Neuronal stem cell (in vitro differentiated cells): ENCODE measurements at regions not wholly inside any gene's neighbourhood (a gene's known extent, or its start where the extent isn't known, plus 50 kb on each side); places are given as distances from the start of the nearest gene placed in this dataset.
"Not testable (repeated sequence)": the region's sequence is repeated elsewhere in the genome, so short reads cannot be mapped to it uniquely, and the experiment has no call there.

Experiments used
- DNase-seq: peaks from one replicate; pipeline ENCODE4 v3.0.0-alpha.2; 2013; ENCODE audit warnings: low spot score
- H2AFZ ChIP-seq: one replicate; pipeline ENCODE4 v1.6.1; 2013; ENCODE audit warnings: mild to moderate bottlenecking, low read length, inconsistent platforms
- H2AK5ac ChIP-seq: 2 replicates; pipeline ENCODE4 v1.6.1; 2013; ENCODE audit warnings: low read depth, mild to moderate bottlenecking, inconsistent platforms, low read length, moderate library complexity, mixed read lengths
- H2BK120ac ChIP-seq: 2 replicates; pipeline ENCODE4 v1.6.1; 2013; ENCODE audit warnings: low read depth, mild to moderate bottlenecking, inconsistent platforms, low read length, moderate library complexity, mixed read lengths
- H2BK12ac ChIP-seq: one replicate; pipeline ENCODE4 v1.6.1; 2013; ENCODE audit warnings: low read length, inconsistent platforms
- H2BK15ac ChIP-seq: 2 replicates; pipeline ENCODE4 v1.6.1; 2013; ENCODE audit warnings: mild to moderate bottlenecking, low read length, inconsistent platforms, mixed read lengths
- H2BK5ac ChIP-seq: one replicate; pipeline ENCODE4 v1.6.1; 2013; ENCODE audit warnings: inconsistent platforms, mild to moderate bottlenecking, low read length, moderate library complexity
- H3K14ac ChIP-seq: one replicate; pipeline ENCODE4 v1.6.1; 2013; ENCODE audit warnings: low read length, inconsistent platforms
- H3K18ac ChIP-seq: 2 replicates; pipeline ENCODE4 v1.6.1; 2013; ENCODE audit warnings: low read length, inconsistent platforms
- H3K23ac ChIP-seq: 2 replicates; pipeline ENCODE4 v1.6.1; 2013; ENCODE audit warnings: low read depth, mild to moderate bottlenecking, mixed read lengths, low read length, inconsistent platforms; ENCODE audit not compliant: poor library complexity
- H3K27ac ChIP-seq: replicated peaks from 3 replicates; pipeline ENCODE4 v1.5.1; 2013; ENCODE audit warnings: low read length, inconsistent platforms
- H3K27me3 ChIP-seq, 3 experiments: 2 replicates each; pipeline ENCODE4 v1.6.1; 2013; ENCODE audit warnings: low read length in 3 of 3, mild to moderate bottlenecking in 2 of 3, inconsistent platforms in 1 of 3, low read depth in 1 of 3, mixed read lengths in 1 of 3, moderate library complexity in 1 of 3; ENCODE audit not compliant: control insufficient read depth in 3 of 3, insufficient read depth in 3 of 3
- H3K36me3 ChIP-seq, 2 donors: replicated peaks in 1 of 2; 2 replicates each; pipeline ENCODE4 v1.6.1; 2013; ENCODE audit warnings: low read length in 2 of 2; ENCODE audit not compliant: control insufficient read depth in 2 of 2, insufficient read depth in 2 of 2
- H3K4ac ChIP-seq: 2 replicates; pipeline ENCODE4 v1.6.1; 2013; ENCODE audit warnings: inconsistent platforms, mild to moderate bottlenecking, low read length, moderate library complexity
- H3K4me1 ChIP-seq, 2 donors: 1 replicate in 1 of 2; 2 replicates in 1 of 2; pipeline ENCODE4 v1.6.1; 2013; ENCODE audit warnings: low read length in 2 of 2, low read depth in 1 of 2; ENCODE audit not compliant: control insufficient read depth in 2 of 2, insufficient read depth in 1 of 2
- H3K4me2 ChIP-seq: one replicate; pipeline ENCODE4 v1.6.1; 2013; ENCODE audit warnings: mild to moderate bottlenecking, low read length, inconsistent platforms; ENCODE audit not compliant: insufficient read depth, poor library complexity, severe bottlenecking
- H3K4me3 ChIP-seq, 2 donors: 2 replicates each; pipeline ENCODE4 v1.5.1; 2013; ENCODE audit warnings: low read length in 2 of 2, mild to moderate bottlenecking in 2 of 2, inconsistent platforms in 1 of 2, moderate library complexity in 1 of 2
- H3K79me1 ChIP-seq: one replicate; pipeline ENCODE4 v1.6.1; 2013; ENCODE audit warnings: low read depth, mild to moderate bottlenecking, inconsistent platforms, low read length, moderate library complexity
- H3K9ac ChIP-seq: one replicate; pipeline ENCODE4 v1.6.1; 2013; ENCODE audit warnings: mild to moderate bottlenecking, low read depth, low read length, inconsistent platforms; ENCODE audit not compliant: poor library complexity
- H3K9me3 ChIP-seq, 2 donors: replicated peaks in 1 of 2; 2 replicates each; pipeline versions ENCODE3 to v1.6.1; 2013; ENCODE audit warnings: low read length in 2 of 2, mild to moderate bottlenecking in 2 of 2, inconsistent platforms in 1 of 2, low read depth in 1 of 2, mixed read lengths in 1 of 2, moderate library complexity in 1 of 2; ENCODE audit not compliant: control insufficient read depth in 2 of 2, insufficient read depth in 1 of 2
- H4K8ac ChIP-seq: one replicate; pipeline ENCODE4 v1.6.1; 2013; ENCODE audit warnings: low read depth, mild to moderate bottlenecking, inconsistent platforms, low read length, moderate library complexity
- H4K91ac ChIP-seq: one replicate; pipeline ENCODE4 v1.6.1; 2013; ENCODE audit warnings: low read length, low read depth, mild to moderate bottlenecking, inconsistent platforms; ENCODE audit not compliant: poor library complexity
- WGBS, 2 donors: extraction: QIAGEN DNeasy Blood & Tissue Kit; methylation state at CpG; one replicate each; pipeline ENCODE4 v1.1.7; 2013; ENCODE audit warnings: missing lambda C conversion rate in 2 of 2, mixed read lengths in 1 of 2; ENCODE audit not compliant: insufficient read length in 2 of 2, insufficient replicate concordance in 1 of 2; ENCODE audit errors: extremely low coverage in 2 of 2; 5-methylcytosine and 5-hydroxymethylcytosine counted together

- no CpG with 5 or more reads among the region's 6 CpGs for WGBS, 2 donors
- H3K9ac ChIP-seq = no peak overlapping the region
Measured at GRCh38 chr13:65236841-65237418, 1993.2 kb downstream of the PCDH9 start.

GRCh38 chr13:65217471-65217995 is 2012.6 kb downstream of the PCDH9 start:
- no peak overlapping the region for H3K14ac ChIP-seq
- H3K4me3 ChIP-seq = no peak overlapping the region
- WGBS, 2 donors = no CpG with 5 or more reads among the region's 7 CpGs
- no peak overlapping the region for H4K8ac ChIP-seq
- H3K36me3 ChIP-seq = no peaks in the 10 kb centered on the region
- DNase-seq = no peak
- H3K23ac ChIP-seq = no peak overlapping the region
- H2BK5ac ChIP-seq = no peak overlapping the region
- no peak overlapping the region for H2BK15ac ChIP-seq
- H3K79me1 ChIP-seq = no peaks in the 10 kb centered on the region
- H3K18ac ChIP-seq = no peak overlapping the region
- H2AK5ac ChIP-seq = no peak overlapping the region
- H4K91ac ChIP-seq = no peak overlapping the region
- no peaks in the 10 kb centered on the region for H3K9me3 ChIP-seq
- no peaks in the 10 kb centered on the region for H3K27me3 ChIP-seq
- H3K4ac ChIP-seq = no peak overlapping the region
- H2BK12ac ChIP-seq = no peak overlapping the region
- H2BK120ac ChIP-seq = no peak overlapping the region
- no peak overlapping the region for H3K27ac ChIP-seq
- H3K9ac ChIP-seq = no peak overlapping the region
- peak overlapping the region; percentile 20 for H2AFZ ChIP-seq
- H3K4me1 ChIP-seq = no peaks in the 10 kb centered on the region
- no peak overlapping the region for H3K4me2 ChIP-seq

More at GRCh38 chr13:65236841-65237418, 1993.2 kb downstream of the PCDH9 start:
- no peak overlapping the region for H4K8ac ChIP-seq
- no peak overlapping the region for H3K23ac ChIP-seq
- H2BK15ac ChIP-seq = no peak overlapping the region
- no peak overlapping the region for H3K27ac ChIP-seq
- H2BK5ac ChIP-seq = no peak overlapping the region
- no peak overlapping the region for H2AFZ ChIP-seq
- no peak overlapping the region for H3K14ac ChIP-seq
- no peaks in the 10 kb centered on the region for H3K4me1 ChIP-seq
- no peak overlapping the region for H3K4me2 ChIP-seq
- no peaks in the 10 kb centered on the region for H3K36me3 ChIP-seq
- H3K4me3 ChIP-seq = no peak overlapping the region
- H4K91ac ChIP-seq = no peak overlapping the region
- no peak for DNase-seq
- no peak overlapping the region for H2BK120ac ChIP-seq
- H3K4ac ChIP-seq = no peak overlapping the region
- H3K27me3 ChIP-seq = no peaks in the 10 kb centered on the region
- no peak overlapping the region for H2AK5ac ChIP-seq
- H3K18ac ChIP-seq = no peak overlapping the region
- no peak overlapping the region for H2BK12ac ChIP-seq
- H3K9me3 ChIP-seq = no peaks in the 10 kb centered on the region
- no peaks in the 10 kb centered on the region for H3K79me1 ChIP-seq

- not testable (repeated sequence) for H2BK15ac ChIP-seq, H3K4me3 ChIP-seq, H3K18ac ChIP-seq, H3K4me2 ChIP-seq, H3K4ac ChIP-seq, H4K8ac ChIP-seq, H4K91ac ChIP-seq, H3K27me3 ChIP-seq, H3K79me1 ChIP-seq, H3K9me3 ChIP-seq, H2AK5ac ChIP-seq, H3K4me1 ChIP-seq, H2AFZ ChIP-seq, H3K23ac ChIP-seq, DNase-seq, H3K27ac ChIP-seq, H2BK5ac ChIP-seq, H2BK12ac ChIP-seq, H3K36me3 ChIP-seq, H3K9ac ChIP-seq, H3K14ac ChIP-seq, H2BK120ac ChIP-seq
- WGBS, 2 donors = no CpG with 5 or more reads among the region's 2 CpGs
Measured at GRCh38 chr13:65202845-65203244, 2027.3 kb downstream of the PCDH9 start.

GRCh38 chr13:65188721-65189120 is 2041.4 kb downstream of the PCDH9 start:
- Histone ChIP-seq H2BK12ac (no peak overlapping the region), H4K91ac (no peak overlapping the region), H3K79me1 (no peaks in the 10 kb centered on the region), H2BK15ac (no peak overlapping the region), H3K4me2 (no peak overlapping the region), H3K14ac (no peak overlapping the region), H3K4me1 (no peaks in the 10 kb centered on the region), H3K9ac (no peak overlapping the region), H3K9me3 (no peaks in the 10 kb centered on the region), H3K18ac (no peak overlapping the region), H3K4me3 (no peak overlapping the region), H3K27ac (no peak overlapping the region), H3K23ac (no peak overlapping the region), H3K27me3 (no peaks in the 10 kb centered on the region), H2AK5ac (no peak overlapping the region), H3K36me3 (no peaks in the 10 kb centered on the region), H2AFZ (peak overlapping the region; percentile 17), H4K8ac (no peak overlapping the region), H3K4ac (no peak overlapping the region), H2BK120ac (no peak overlapping the region), H2BK5ac (no peak overlapping the region)
- WGBS, 2 donors = no CpG with 5 or more reads among the region's 3 CpGs
- no peak for DNase-seq
